GM23248 (cell line): ENCODE measurements at regions not wholly inside any gene's neighbourhood (a gene's known extent, or its start where the extent isn't known, plus 50 kb on each side); places are given as distances from the start of the nearest gene placed in this dataset.

Source experiments
- DNase-seq: peaks from one replicate; pipeline ENCODE4 v3.0.0-alpha.2; 2015
- H2AFZ ChIP-seq: fragments of 200-600 bp; sonication (generic); 2 replicates; pipeline ENCODE4 v1.6.1; 2016; ENCODE audit warnings: antibody characterized with exemption
- H3F3A ChIP-seq: fragments of 200-600 bp; sonication (generic); 2 replicates; pipeline ENCODE4 v1.6.1; 2016; ENCODE audit warnings: mild to moderate bottlenecking, antibody characterized with exemption, mixed run types; ENCODE audit not compliant: insufficient read depth
- H3K27ac ChIP-seq: fragments of 200-600 bp; sonication (generic); 2 replicates; pipeline ENCODE4 v1.5.1; 2016; ENCODE audit warnings: mild to moderate bottlenecking
- H3K27me3 ChIP-seq: fragments of 200-600 bp; sonication (generic); replicated peaks from 2 replicates; pipeline ENCODE4 v1.6.1; 2016; ENCODE audit warnings: mild to moderate bottlenecking; ENCODE audit not compliant: insufficient read depth
- H3K36me3 ChIP-seq: fragments of 200-600 bp; sonication (generic); 2 replicates; pipeline ENCODE4 v1.6.1; 2016; ENCODE audit warnings: low read depth, mild to moderate bottlenecking
- H3K4me1 ChIP-seq: fragments of 200-600 bp; sonication (generic); 2 replicates; pipeline ENCODE4 v1.6.1; 2016; ENCODE audit warnings: mild to moderate bottlenecking; ENCODE audit not compliant: insufficient read depth
- H3K4me2 ChIP-seq: fragments of 200-600 bp; sonication (generic); one replicate; pipeline ENCODE4 v1.6.1; 2016; ENCODE audit warnings: mild to moderate bottlenecking; ENCODE audit not compliant: unreplicated experiment
- H3K4me3 ChIP-seq: fragments of 200-600 bp; sonication (generic); 2 replicates; pipeline ENCODE4 v1.5.1; 2016; ENCODE audit warnings: mild to moderate bottlenecking
- H3K79me2 ChIP-seq: fragments of 200-600 bp; sonication (generic); 2 replicates; pipeline ENCODE4 v1.6.1; 2016; ENCODE audit warnings: mild to moderate bottlenecking; ENCODE audit not compliant: insufficient read depth
- H3K9ac ChIP-seq: fragments of 200-600 bp; sonication (generic); 2 replicates; pipeline ENCODE4 v1.6.1; 2016; ENCODE audit warnings: mild to moderate bottlenecking
- H3K9me2 ChIP-seq: fragments of 200-600 bp; sonication (generic); 2 replicates; pipeline ENCODE4 v1.6.1; 2016; ENCODE audit warnings: mixed run types, mild to moderate bottlenecking, moderate library complexity; ENCODE audit not compliant: insufficient read depth
- H3K9me3 ChIP-seq: fragments of 200-600 bp; sonication (generic); one replicate; pipeline ENCODE4 v1.6.1; 2017; ENCODE audit warnings: low read depth
- H4K20me1 ChIP-seq: fragments of 200-600 bp; sonication (generic); 2 replicates; pipeline ENCODE4 v1.6.0; 2016; ENCODE audit not compliant: insufficient read depth
- EZH2 ChIP-seq: fragments of 200-600 bp; sonication (generic); IDR thresholded peaks from 2 replicates; pipeline ENCODE4 v1.6.1; 2018; ENCODE audit warnings: antibody characterized with exemption, mild to moderate bottlenecking; ENCODE audit not compliant: insufficient read depth, poor library complexity, severe bottlenecking
- EZH2phosphoT487 ChIP-seq: fragments of 200-600 bp; sonication (generic); IDR thresholded peaks from 2 replicates; pipeline ENCODE4 v1.6.1; 2018; ENCODE audit warnings: antibody characterized with exemption, moderate library complexity, mild to moderate bottlenecking, low read depth; ENCODE audit not compliant: insufficient read depth
- WGBS, 2 experiments: methylation state at CpG; one replicate each; pipeline ENCODE4 v1.1.6; 2015 to 2017; ENCODE audit warnings: low lambda C conversion rate in 2 of 2, low coverage in 1 of 2; ENCODE audit errors: missing lambda C conversion rate in 2 of 2; 5-methylcytosine and 5-hydroxymethylcytosine counted together
- in situ Hi-C: fragments of 300-500 bp; cut with MboI; formaldehyde crosslinking; loops from 2 replicates; pipeline ENCODE4 v1.15.0; 2020

- in situ Hi-C loops, result no loop called here
- 82 to 88% methylated on average over 7 of the region's 7 CpGs for WGBS, 2 experiments
These were observed 162.7 kb upstream of the GSC start for GRCh38 chr14:94932589-94932988.

GRCh38 chr14:94930690-94931089, 160.8 kb upstream of the GSC start:
- in situ Hi-C loops, result no loop called here
- Histone ChIP-seq H3K9me3 (no peaks in the 10 kb centered on the region), H3K27ac (no peak overlapping the region), H3F3A (no peaks in the 10 kb centered on the region), H3K36me3 (no peaks in the 10 kb centered on the region), H3K9me2 (no peaks in the 10 kb centered on the region), H4K20me1 (no peaks in the 10 kb centered on the region), H2AFZ (no peak overlapping the region), H3K4me1 (0 out of 2 replicates have a peak, but pooled peaks cover 7% of the 10 kb centered on the region), H3K4me3 (no peak overlapping the region), H3K79me2 (no peaks in the 10 kb centered on the region), H3K4me2 (no peak overlapping the region), H3K27me3 (peaks cover 10% of the 10 kb centered on the region; the same call in 1 of the 2 replicates), H3K9ac (no peak overlapping the region)
- WGBS, 2 experiments, result 80 to 100% methylated on average over 1 of the region's 1 CpG
- DNase-seq, result no peak
- TF ChIP-seq EZH2phosphoT487 (no peak), EZH2 (no peak)

More at GRCh38 chr14:94932589-94932988, 162.7 kb upstream of the GSC start:
- Histone ChIP-seq H4K20me1 (no peaks in the 10 kb centered on the region), H2AFZ (no peak overlapping the region), H3K9me2 (no peaks in the 10 kb centered on the region), H3K79me2 (no peaks in the 10 kb centered on the region), H3K9ac (no peak overlapping the region), H3K9me3 (no peaks in the 10 kb centered on the region), H3K27ac (no peak overlapping the region), H3K4me3 (no peak overlapping the region), H3K4me2 (no peak overlapping the region), H3K4me1 (peaks cover 15% of the 10 kb centered on the region; the same call in 1 of the 2 replicates), H3K27me3 (peaks cover 10% of the 10 kb centered on the region; the same call in 1 of the 2 replicates), H3K36me3 (no peaks in the 10 kb centered on the region), H3F3A (no peaks in the 10 kb centered on the region)
- no peak for DNase-seq
- TF ChIP-seq EZH2phosphoT487 (no peak), EZH2 (no peak)

GRCh38 chr14:94929354-94929753, 159.4 kb upstream of the GSC start:
- WGBS, 2 experiments, result 64 to 66% methylated on average over 3 of the region's 3 CpGs
- no peaks in the 10 kb centered on the region for H3K9me3 ChIP-seq

GRCh38 chr14:94926176-94926575, 156.3 kb upstream of the GSC start:
- no peaks in the 10 kb centered on the region for H3K36me3 ChIP-seq
- no peaks in the 10 kb centered on the region for H3K9me3 ChIP-seq
- WGBS, 2 experiments, result 30 to 40% methylated on average over 10 of the region's 10 CpGs
- no peaks in the 10 kb centered on the region for H3K4me1 ChIP-seq
- no peak overlapping the region for H3K4me2 ChIP-seq
- no peak overlapping the region for H3K27ac ChIP-seq
- H3K79me2 ChIP-seq, result no peaks in the 10 kb centered on the region
- no peaks in the 10 kb centered on the region for H3K9me2 ChIP-seq
- H4K20me1 ChIP-seq, result no peaks in the 10 kb centered on the region
- no peaks in the 10 kb centered on the region for H3F3A ChIP-seq
- no peak overlapping the region for H3K4me3 ChIP-seq
- in situ Hi-C loops, result no loop called here
- H2AFZ ChIP-seq, result no peak overlapping the region
- TF ChIP-seq EZH2phosphoT487 (no peak), EZH2 (no peak)
- no peak for DNase-seq
- H3K9ac ChIP-seq, result no peak overlapping the region
- H3K27me3 ChIP-seq, result no peaks in the 10 kb centered on the region

More at GRCh38 chr14:94929354-94929753, 159.4 kb upstream of the GSC start:
- Histone ChIP-seq H2AFZ (no peak overlapping the region), H3F3A (no peaks in the 10 kb centered on the region), H3K4me2 (no peak overlapping the region), H3K9me2 (no peaks in the 10 kb centered on the region), H3K79me2 (no peaks in the 10 kb centered on the region), H3K27ac (no peak overlapping the region), H3K36me3 (no peaks in the 10 kb centered on the region), H4K20me1 (no peaks in the 10 kb centered on the region), H3K4me1 (0 out of 2 replicates have a peak, but pooled peaks cover 7% of the 10 kb centered on the region), H3K4me3 (no peak overlapping the region), H3K27me3 (peaks cover 10% of the 10 kb centered on the region; the same call in 1 of the 2 replicates), H3K9ac (no peak overlapping the region)
- no peak for TF ChIP-seq EZH2
- no peak for TF ChIP-seq EZH2phosphoT487
- DNase-seq, result no peak
- in situ Hi-C loops, result no loop called here
